ENCODE measurements at regions not wholly inside any gene's neighbourhood (a gene's known extent, or its start where the extent isn't known, plus 50 kb on each side); places are given as distances from the start of the nearest gene placed in this dataset.
A peak's percentile ranks its signal among the peaks of the same experiment; 100 is the strongest.

- H3K9me3 ChIP-seq (ENCODE audit: control insufficient read depth in 2 of 3, low read length in 3 of 3), result no peaks in the 10 kb centered on the region
- ATAC-seq (no peak), DNase-seq (no peak)
- Mint-ChIP-seq H3K4me1 (peaks cover 0 to 5% (median 0%) of the 10 kb centered on the region in 7 donors), H3K27me3 (peaks cover 0 to 35% (median 20%) of the 10 kb centered on the region in 5 donors), H3K27ac (no peak overlapping the region), H3K9me3 (peaks cover 0 to 5% (median 0%) of the 10 kb centered on the region in 11 donors), H3K4me3 (no peak overlapping the region), H3K36me3 (peaks cover 0 to 4% (median 0%) of the 10 kb centered on the region in 5 donors)
- no peaks in the 10 kb centered on the region for H3K36me3 ChIP-seq (ENCODE audit: control insufficient read depth in 2 of 3, insufficient read depth in 3 of 3, low read length in 3 of 3)
- H3K27ac ChIP-seq (ENCODE audit: low read depth, low read length), result no peak overlapping the region
- H3K4me1 ChIP-seq (ENCODE audit: control insufficient read depth in 2 of 2, insufficient read depth in 2 of 2, low read length in 2 of 2), result no peaks in the 10 kb centered on the region
- intact Hi-C loops (cut with micrococcal nuclease), result no loop called here
- no peak overlapping the region for H3K4me3 ChIP-seq (ENCODE audit: low read length)
- POLR2A ChIA-PET, result no interaction called here
- CTCF ChIA-PET, result no interaction called here
- no peaks in the 10 kb centered on the region for H3K27me3 ChIP-seq (ENCODE audit: control insufficient read depth in 2 of 2, insufficient read depth in 2 of 2, low read length in 2 of 2)
Measured at GRCh38 chr13:23993680-23993985, 96.3 kb upstream of the C1QTNF9B start.

- peaks cover 0 to 5% (median 0%) of the 10 kb centered on the region in 11 donors for H3K9me3 Mint-ChIP-seq
- H3K36me3 Mint-ChIP-seq, result peaks cover 0 to 3% (median 0%) of the 10 kb centered on the region in 5 donors
- no peak overlapping the region for H3K27ac Mint-ChIP-seq
- intact Hi-C loops (cut with micrococcal nuclease), result no loop called here
- ChIA-PET POLR2A (no interaction called here), CTCF (no interaction called here)
- H3K4me3 Mint-ChIP-seq, result no peak overlapping the region
- peaks cover 0 to 19% (median 9%) of the 10 kb centered on the region in 5 donors for H3K27me3 Mint-ChIP-seq
- ATAC-seq (peak; percentile 34), DNase-seq (no peak)
- Histone ChIP-seq H3K4me3 (ENCODE audit: low read length) (no peak overlapping the region), H3K27me3 (ENCODE audit: control insufficient read depth in 2 of 2, insufficient read depth in 2 of 2, low read length in 2 of 2) (no peaks in the 10 kb centered on the region), H3K27ac (ENCODE audit: low read depth, low read length) (no peak overlapping the region), H3K36me3 (ENCODE audit: control insufficient read depth in 2 of 3, insufficient read depth in 3 of 3, low read length in 3 of 3) (no peaks in the 10 kb centered on the region), H3K4me1 (ENCODE audit: control insufficient read depth in 2 of 2, insufficient read depth in 2 of 2, low read length in 2 of 2) (no peaks in the 10 kb centered on the region), H3K9me3 (ENCODE audit: control insufficient read depth in 2 of 3, low read length in 3 of 3) (no peaks in the 10 kb centered on the region)
- peaks cover 0 to 5% (median 0%) of the 10 kb centered on the region in 7 donors for H3K4me1 Mint-ChIP-seq
Measured at GRCh38 chr13:23995283-23996073, 98.2 kb upstream of the C1QTNF9B start.

- Histone ChIP-seq H3K4me1 (ENCODE audit: control insufficient read depth in 2 of 2, insufficient read depth in 2 of 2, low read length in 2 of 2) (no peaks in the 10 kb centered on the region), H3K27me3 (ENCODE audit: control insufficient read depth in 2 of 2, insufficient read depth in 2 of 2, low read length in 2 of 2) (no peaks in the 10 kb centered on the region), H3K4me3 (ENCODE audit: low read length) (no peak overlapping the region), H3K36me3 (ENCODE audit: control insufficient read depth in 2 of 3, insufficient read depth in 3 of 3, low read length in 3 of 3) (no peaks in the 10 kb centered on the region), H3K27ac (ENCODE audit: low read depth, low read length) (no peak overlapping the region), H3K9me3 (ENCODE audit: control insufficient read depth in 2 of 3, low read length in 3 of 3) (no peaks in the 10 kb centered on the region)
- DNase-seq (no peak), ATAC-seq (no peak)
- peaks cover 0 to 5% (median 0%) of the 10 kb centered on the region in 11 donors for H3K9me3 Mint-ChIP-seq
- intact Hi-C loops (cut with micrococcal nuclease), result no loop called here
- ChIA-PET POLR2A (no interaction called here), CTCF (no interaction called here)
- H3K27me3 Mint-ChIP-seq, result peaks cover 0 to 14% (median 2%) of the 10 kb centered on the region in 5 donors
- H3K4me3 Mint-ChIP-seq, result no peak overlapping the region
- H3K27ac Mint-ChIP-seq, result no peak overlapping the region
- peaks cover 0 to 5% (median 0%) of the 10 kb centered on the region in 7 donors for H3K4me1 Mint-ChIP-seq
- H3K36me3 Mint-ChIP-seq, result peaks cover 0 to 3% (median 0%) of the 10 kb centered on the region in 5 donors
Measured at GRCh38 chr13:23996456-23996855, 99.2 kb upstream of the C1QTNF9B start.

GRCh38 chr13:23999424-23999823 is 102.1 kb upstream of the C1QTNF9B start:
- Mint-ChIP-seq H3K27ac (no peak overlapping the region), H3K4me3 (no peak overlapping the region), H3K36me3 (peaks cover 0 to 3% (median 0%) of the 10 kb centered on the region in 5 donors), H3K9me3 (peaks cover 0 to 5% (median 0%) of the 10 kb centered on the region in 11 donors), H3K27me3 (peaks cover 0 to 19% (median 3%) of the 10 kb centered on the region in 5 donors), H3K4me1 (peaks cover 0 to 5% (median 0%) of the 10 kb centered on the region in 7 donors)
- POLR2A ChIA-PET, result no interaction called here
- DNase-seq (no peak), ATAC-seq (no peak)
- CTCF ChIA-PET, result interaction anchor here (0.7 kb wide), 1 partner anchor 251 kb away, joined by 3 read pairs; no protein-coding TSS in a partner anchor
- intact Hi-C loops (cut with micrococcal nuclease), result no loop called here
- H3K4me3 ChIP-seq (ENCODE audit: low read length), result no peak overlapping the region
- no peak overlapping the region for H3K27ac ChIP-seq (ENCODE audit: low read depth, low read length)
- no peaks in the 10 kb centered on the region for H3K9me3 ChIP-seq (ENCODE audit: control insufficient read depth in 2 of 3, low read length in 3 of 3)
- H3K27me3 ChIP-seq (ENCODE audit: control insufficient read depth in 2 of 2, insufficient read depth in 2 of 2, low read length in 2 of 2), result no peaks in the 10 kb centered on the region
- no peaks in the 10 kb centered on the region for H3K4me1 ChIP-seq (ENCODE audit: control insufficient read depth in 2 of 2, insufficient read depth in 2 of 2, low read length in 2 of 2)
- H3K36me3 ChIP-seq (ENCODE audit: control insufficient read depth in 2 of 3, insufficient read depth in 3 of 3, low read length in 3 of 3), result no peaks in the 10 kb centered on the region

- ATAC-seq, result no peak
- Mint-ChIP-seq H3K4me3 (no peak overlapping the region), H3K27ac (no peak overlapping the region), H3K27me3 (peaks cover 0 to 21% (median 0%) of the 10 kb centered on the region in 5 donors), H3K36me3 (peaks cover 0 to 2% (median 0%) of the 10 kb centered on the region in 5 donors), H3K4me1 (no peaks in the 10 kb centered on the region), H3K9me3 (peaks cover 0 to 3% (median 0%) of the 10 kb centered on the region in 11 donors)
- ChIA-PET CTCF (no interaction called here), POLR2A (no interaction called here)
- Histone ChIP-seq H3K9me3 (ENCODE audit: control insufficient read depth in 2 of 3, low read length in 3 of 3) (no peaks in the 10 kb centered on the region), H3K27me3 (ENCODE audit: control insufficient read depth in 2 of 2, insufficient read depth in 2 of 2, low read length in 2 of 2) (no peaks in the 10 kb centered on the region), H3K4me1 (ENCODE audit: control insufficient read depth in 2 of 2, insufficient read depth in 2 of 2, low read length in 2 of 2) (no peaks in the 10 kb centered on the region), H3K36me3 (ENCODE audit: control insufficient read depth in 2 of 3, insufficient read depth in 3 of 3, low read length in 3 of 3) (no peaks in the 10 kb centered on the region), H3K27ac (ENCODE audit: low read depth, low read length) (no peak overlapping the region), H3K4me3 (ENCODE audit: low read length) (no peak overlapping the region)
- no peak for DNase-seq
- intact Hi-C loops (cut with micrococcal nuclease), result no loop called here
Measured at GRCh38 chr13:24002206-24002815, 105.0 kb upstream of the C1QTNF9B start.

GRCh38 chr13:24004142-24004899 is 107.0 kb upstream of the C1QTNF9B start:
- ATAC-seq (no peak), DNase-seq (no peak)
- Histone ChIP-seq H3K36me3 (ENCODE audit: control insufficient read depth in 2 of 3, insufficient read depth in 3 of 3, low read length in 3 of 3) (no peaks in the 10 kb centered on the region), H3K27ac (ENCODE audit: low read depth, low read length) (no peak overlapping the region), H3K4me3 (ENCODE audit: low read length) (no peak overlapping the region), H3K4me1 (ENCODE audit: control insufficient read depth in 2 of 2, insufficient read depth in 2 of 2, low read length in 2 of 2) (no peaks in the 10 kb centered on the region), H3K9me3 (ENCODE audit: control insufficient read depth in 2 of 3, low read length in 3 of 3) (no peaks in the 10 kb centered on the region), H3K27me3 (ENCODE audit: control insufficient read depth in 2 of 2, insufficient read depth in 2 of 2, low read length in 2 of 2) (no peaks in the 10 kb centered on the region)
- H3K4me3 Mint-ChIP-seq, result no peak overlapping the region
- CTCF ChIA-PET, result no interaction called here
- no peaks in the 10 kb centered on the region for H3K36me3 Mint-ChIP-seq
- H3K27me3 Mint-ChIP-seq, result peaks cover 0 to 25% (median 0%) of the 10 kb centered on the region in 5 donors
- H3K9me3 Mint-ChIP-seq, result no peaks in the 10 kb centered on the region
- intact Hi-C loops (cut with micrococcal nuclease), result no loop called here
- no peak overlapping the region for H3K27ac Mint-ChIP-seq
- POLR2A ChIA-PET, result no interaction called here
- H3K4me1 Mint-ChIP-seq, result peaks cover 0 to 2% (median 0%) of the 10 kb centered on the region in 7 donors
